ENCODE measurements at regions not wholly inside any gene's neighbourhood (a gene's known extent, or its start where the extent isn't known, plus 50 kb on each side); places are given as distances from the start of the nearest gene placed in this dataset.
"Not testable (repeated sequence)": the region's sequence is repeated elsewhere in the genome, so short reads cannot be mapped to it uniquely, and the experiment has no call there.

DNA sequence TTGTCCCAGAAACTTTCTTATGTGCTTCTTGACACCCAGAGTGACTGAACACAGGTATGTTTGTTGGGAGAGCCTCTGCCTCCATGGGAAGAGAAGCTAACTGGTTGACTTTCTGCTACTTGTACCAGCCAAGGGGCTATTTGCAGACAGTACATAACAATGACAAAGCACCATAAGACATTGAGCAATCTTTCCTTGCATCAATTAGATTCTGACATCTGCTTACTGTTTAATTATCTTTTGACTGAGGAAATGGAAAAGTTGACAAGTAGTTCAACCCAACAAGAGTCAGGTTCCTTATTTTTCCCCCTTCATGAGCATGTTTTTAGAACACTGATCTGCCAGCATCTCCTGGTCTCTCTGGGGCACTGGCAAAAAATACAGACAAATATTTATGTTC is 157.7 kb downstream of the RPLP1 start:
- H3K4me3 Mint-ChIP-seq: no peak overlapping the region
- H3K27me3 Mint-ChIP-seq: no peaks in the 10 kb centered on the region
- ATAC-seq: no peak
- H3K4me1 Mint-ChIP-seq: peaks cover 10% of the 10 kb centered on the region
- no peaks in the 10 kb centered on the region for H3K9me3 Mint-ChIP-seq
- no peak overlapping the region for H3K27ac Mint-ChIP-seq
- no peak for DNase-seq

DNA sequence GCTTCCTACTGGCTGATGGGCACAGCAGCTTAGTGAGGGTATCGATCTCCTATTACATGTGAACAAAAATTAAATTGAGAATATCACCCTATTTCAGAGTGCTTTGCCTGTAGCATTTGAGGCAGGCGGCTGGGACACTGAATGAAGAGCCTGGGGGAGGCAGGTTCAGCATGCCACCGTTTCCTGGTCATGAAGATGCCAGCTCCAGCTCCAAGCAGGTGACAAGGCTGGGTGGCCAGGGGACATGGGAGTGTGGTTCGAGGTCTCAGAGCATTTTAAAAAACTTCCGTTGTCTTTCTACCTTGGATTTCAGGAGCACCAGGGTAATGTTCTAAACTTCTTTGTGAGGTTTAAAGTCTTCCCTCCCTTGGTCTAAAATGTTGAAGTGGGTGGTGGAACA is 158.2 kb downstream of the RPLP1 start:
- Mint-ChIP-seq H3K27ac (no peak overlapping the region), H3K27me3 (no peaks in the 10 kb centered on the region), H3K9me3 (no peaks in the 10 kb centered on the region), H3K4me1 (peaks cover 7% of the 10 kb centered on the region), H3K4me3 (no peak overlapping the region)
- ATAC-seq (no peak), DNase-seq (no peak)

DNA sequence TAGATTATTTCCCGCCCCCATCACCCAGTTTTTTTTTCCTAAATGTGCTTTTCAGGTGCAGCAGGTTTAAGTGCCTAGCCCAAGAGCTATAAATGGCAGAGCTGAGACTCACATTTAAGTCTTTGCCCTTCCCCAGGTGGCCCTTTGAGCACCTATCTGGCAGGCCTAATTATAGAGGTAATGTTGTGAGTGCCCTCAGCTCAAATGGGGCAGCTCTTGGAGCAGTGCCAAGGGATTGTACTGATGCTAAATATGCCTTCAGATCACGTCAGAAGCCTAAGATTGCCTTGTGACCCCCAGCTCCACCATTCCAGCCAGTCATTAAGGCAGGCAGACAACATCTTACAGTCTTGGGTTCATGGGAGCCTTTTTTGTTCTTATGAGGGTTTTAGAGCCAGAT is 159.5 kb downstream of the RPLP1 start:
- H3K27ac Mint-ChIP-seq: no peak overlapping the region
- DNase-seq (no peak), ATAC-seq (no peak)
- H3K4me1 Mint-ChIP-seq: no peaks in the 10 kb centered on the region
- H3K4me3 Mint-ChIP-seq: no peak overlapping the region
- no peaks in the 10 kb centered on the region for H3K9me3 Mint-ChIP-seq
- no peaks in the 10 kb centered on the region for H3K27me3 Mint-ChIP-seq

DNA sequence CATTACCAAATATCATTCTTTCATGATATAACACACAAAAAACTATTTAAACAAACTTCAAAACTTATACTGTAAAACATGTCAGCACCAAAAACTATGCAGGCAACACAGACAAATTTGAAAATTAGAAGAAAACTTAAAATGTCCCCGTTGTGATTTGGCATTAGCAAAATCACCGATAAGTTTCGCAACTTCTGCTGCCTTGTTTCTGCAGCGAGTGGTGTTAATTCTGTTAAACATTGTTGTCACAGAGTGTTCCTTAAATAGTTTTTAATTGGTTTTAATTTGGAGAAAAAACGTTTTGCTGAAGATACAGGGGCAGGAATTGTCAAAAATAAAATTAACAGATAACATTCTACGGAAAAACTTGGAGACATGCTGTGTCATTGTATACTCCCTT is 160.6 kb downstream of the RPLP1 start:
- Mint-ChIP-seq H3K27me3 (no peaks in the 10 kb centered on the region), H3K27ac (no peak overlapping the region), H3K4me1 (no peaks in the 10 kb centered on the region), H3K4me3 (no peak overlapping the region), H3K9me3 (no peaks in the 10 kb centered on the region)
- DNase-seq (no peak), ATAC-seq (no peak)

DNA sequence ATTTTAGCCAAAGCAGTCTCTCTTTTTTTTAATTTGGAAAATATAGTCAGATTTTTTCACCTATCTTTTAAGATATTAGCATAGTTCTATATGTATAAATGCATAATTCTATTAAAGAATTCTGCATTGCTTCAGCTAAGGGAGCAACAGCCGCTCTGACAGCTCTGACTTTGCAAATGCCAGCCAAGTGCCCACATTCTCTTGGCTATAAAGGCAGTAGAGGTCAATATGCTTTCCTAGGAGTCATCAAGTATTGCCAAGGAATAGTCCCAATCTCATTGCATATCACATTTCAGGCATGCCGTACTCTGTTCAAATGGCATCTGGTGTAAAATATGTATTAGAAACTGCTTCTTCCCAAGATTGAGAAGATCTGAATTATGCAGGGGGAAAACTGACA is 161.4 kb downstream of the RPLP1 start:
- no peak for DNase-seq
- peaks cover 2% of the 10 kb centered on the region for H3K27me3 Mint-ChIP-seq
- no peaks in the 10 kb centered on the region for H3K4me1 Mint-ChIP-seq
- H3K27ac Mint-ChIP-seq: no peak overlapping the region
- ATAC-seq: no peak
- no peak overlapping the region for H3K4me3 Mint-ChIP-seq
- H3K9me3 Mint-ChIP-seq: no peaks in the 10 kb centered on the region

DNA sequence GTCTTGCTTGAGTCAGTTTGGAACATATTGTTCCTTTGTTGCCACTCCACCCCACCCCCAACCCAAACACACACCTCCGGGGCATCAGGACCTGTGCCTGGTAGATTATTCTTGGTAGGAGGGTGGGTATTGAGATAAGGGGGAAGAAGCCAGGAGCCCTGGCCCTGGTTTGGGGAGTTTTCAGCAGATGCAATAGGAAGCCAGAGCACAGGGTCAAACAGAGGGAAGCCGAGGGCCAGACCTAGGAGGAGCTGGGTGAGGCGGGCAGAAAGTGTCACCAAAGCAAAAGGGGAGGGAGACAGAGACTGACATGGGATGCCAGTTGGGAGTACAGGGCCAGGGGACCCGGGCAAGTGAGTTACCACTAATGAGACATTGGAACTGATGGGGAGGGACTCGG is 163.1 kb downstream of the RPLP1 start:
- no peaks in the 10 kb centered on the region for H3K9me3 Mint-ChIP-seq
- DNase-seq: no peak
- H3K4me1 Mint-ChIP-seq: no peaks in the 10 kb centered on the region
- ATAC-seq: no peak
- peaks cover 9% of the 10 kb centered on the region for H3K27me3 Mint-ChIP-seq
- no peak overlapping the region for H3K27ac Mint-ChIP-seq
- no peak overlapping the region for H3K4me3 Mint-ChIP-seq

DNA sequence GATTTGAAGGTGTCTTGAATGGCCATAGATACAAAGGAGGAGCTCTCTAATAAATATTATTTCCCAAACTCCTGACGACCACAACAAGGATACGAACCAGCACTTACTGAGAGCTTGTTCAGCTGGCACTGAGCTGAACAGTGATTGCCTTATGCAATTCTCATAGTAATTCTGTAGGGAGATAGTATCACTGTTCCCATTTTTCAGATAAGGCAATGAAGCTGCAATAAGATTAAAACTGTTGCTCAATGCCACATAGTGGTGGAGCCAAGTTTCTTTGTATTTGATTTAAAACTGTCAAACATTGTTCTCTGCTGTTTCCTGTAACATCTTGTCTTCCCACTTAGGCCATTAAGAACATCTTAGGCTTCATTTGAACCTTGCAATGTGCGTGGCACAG is 163.9 kb downstream of the RPLP1 start:
- H3K27me3 Mint-ChIP-seq: peaks cover 9% of the 10 kb centered on the region
- H3K9me3 Mint-ChIP-seq: no peaks in the 10 kb centered on the region
- no peaks in the 10 kb centered on the region for H3K4me1 Mint-ChIP-seq
- DNase-seq (no peak), ATAC-seq (no peak)
- no peak overlapping the region for H3K4me3 Mint-ChIP-seq
- H3K27ac Mint-ChIP-seq: no peak overlapping the region

DNA sequence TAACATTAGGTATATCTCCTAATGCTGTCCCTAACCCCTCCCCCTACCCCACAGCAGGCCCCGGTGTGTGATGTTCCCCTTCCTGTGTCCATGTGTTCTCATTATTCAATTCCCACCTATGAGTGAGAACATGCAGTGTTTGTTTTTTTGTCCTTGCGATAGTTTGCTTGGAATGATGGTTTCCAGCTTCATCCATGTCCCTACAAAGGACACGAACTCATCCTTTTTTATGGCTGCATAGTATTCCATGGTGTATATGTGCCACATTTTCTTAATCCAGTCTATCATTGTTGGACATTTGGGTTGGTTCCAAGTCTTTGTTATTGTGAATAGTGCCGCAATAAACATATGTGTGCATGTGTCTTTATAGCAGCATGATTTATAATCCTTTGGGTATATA is 164.5 kb downstream of the RPLP1 start:
- not testable (repeated sequence) for DNase-seq, H3K27ac Mint-ChIP-seq, H3K4me3 Mint-ChIP-seq, ATAC-seq, H3K27me3 Mint-ChIP-seq, H3K9me3 Mint-ChIP-seq, H3K4me1 Mint-ChIP-seq

DNA sequence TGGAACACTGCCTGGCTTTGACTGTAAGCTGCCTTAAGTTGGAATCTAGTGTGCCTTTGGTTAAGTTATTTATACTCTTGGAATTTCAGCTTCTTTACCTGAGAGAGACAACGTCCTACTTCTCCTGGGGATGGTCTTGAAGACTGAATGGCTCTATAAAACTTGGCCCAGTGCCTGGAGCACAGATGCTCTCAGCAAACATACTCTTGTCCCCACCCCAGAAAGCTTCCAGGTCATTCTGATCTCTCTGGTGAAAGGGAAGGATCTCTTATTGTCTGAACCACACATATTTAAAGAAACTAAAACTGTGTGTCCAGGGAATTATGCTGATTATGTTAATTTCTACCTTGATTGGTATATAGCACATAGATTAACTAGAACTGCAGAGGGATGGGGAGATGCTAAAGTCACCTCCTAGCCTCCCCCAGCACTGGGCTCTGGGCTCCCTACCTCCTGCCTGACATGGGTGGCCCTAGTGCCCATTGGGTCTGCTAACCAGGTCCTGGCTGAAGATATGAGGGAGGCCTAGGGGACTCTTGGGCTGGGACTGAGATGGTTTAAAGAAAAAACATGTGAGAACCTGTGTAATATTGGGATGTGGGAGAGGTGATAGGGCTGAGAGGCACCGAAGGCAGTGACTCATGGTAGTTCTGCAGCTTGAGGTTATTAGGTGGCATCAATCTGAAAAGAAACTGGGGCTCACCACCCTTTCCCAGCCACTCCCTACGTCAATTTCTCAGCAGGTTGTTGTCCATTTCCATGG is 171.0 kb downstream of the RPLP1 start:
- Mint-ChIP-seq H3K27me3 (peaks cover 54% of the 10 kb centered on the region), H3K27ac (no peak overlapping the region), H3K4me3 (no peak overlapping the region), H3K9me3 (no peaks in the 10 kb centered on the region), H3K4me1 (peaks cover 15% of the 10 kb centered on the region)
- ATAC-seq (peak; percentile 61), DNase-seq (no peak)

DNA sequence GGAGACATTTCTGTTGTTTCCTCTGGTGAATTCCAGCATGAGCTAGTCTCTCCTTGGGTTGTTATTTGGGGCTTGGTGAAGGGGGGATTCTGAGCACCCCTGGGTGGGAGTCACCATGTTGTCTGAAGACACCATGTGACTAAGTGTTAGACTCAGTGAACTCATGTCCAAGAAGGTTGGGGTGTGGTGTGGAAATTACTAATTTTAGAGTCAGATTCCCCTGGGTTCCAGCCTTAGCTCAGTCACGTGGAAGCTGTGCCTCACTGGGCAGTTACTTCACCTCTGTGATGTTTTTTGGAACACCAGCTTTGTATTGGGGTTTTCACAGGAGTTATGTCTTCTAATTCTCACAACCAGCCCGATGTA is 171.5 kb downstream of the RPLP1 start:
- Mint-ChIP-seq H3K27me3 (peaks cover 54% of the 10 kb centered on the region), H3K4me1 (peaks cover 16% of the 10 kb centered on the region), H3K27ac (no peak overlapping the region), H3K9me3 (no peaks in the 10 kb centered on the region), H3K4me3 (no peak overlapping the region)
- DNase-seq: no peak
- peak; percentile 31 for ATAC-seq

DNA sequence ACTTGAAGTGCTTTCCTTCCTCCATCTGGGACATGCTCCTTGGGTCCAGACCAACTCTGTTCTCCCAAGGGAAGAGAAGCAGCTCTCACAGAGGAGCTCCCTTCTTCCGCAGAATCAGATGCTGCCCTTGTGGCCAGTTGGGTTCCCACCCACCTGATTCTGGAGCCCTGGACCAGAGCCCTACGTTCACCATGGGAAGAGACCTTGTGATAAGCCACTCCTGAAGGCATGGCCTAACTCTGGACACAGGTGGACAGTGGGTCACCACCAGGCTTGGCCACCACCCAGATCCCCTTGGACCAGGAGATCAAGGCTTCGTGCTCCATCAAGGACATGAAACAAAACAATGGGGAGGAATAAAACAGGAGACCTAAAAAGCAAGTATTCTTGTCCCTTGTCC is 172.2 kb downstream of the RPLP1 start:
- DNase-seq (no peak), ATAC-seq (no peak)
- Mint-ChIP-seq H3K9me3 (no peaks in the 10 kb centered on the region), H3K27ac (no peak overlapping the region), H3K4me3 (no peak overlapping the region), H3K27me3 (peaks cover 48% of the 10 kb centered on the region), H3K4me1 (peaks cover 23% of the 10 kb centered on the region)

DNA sequence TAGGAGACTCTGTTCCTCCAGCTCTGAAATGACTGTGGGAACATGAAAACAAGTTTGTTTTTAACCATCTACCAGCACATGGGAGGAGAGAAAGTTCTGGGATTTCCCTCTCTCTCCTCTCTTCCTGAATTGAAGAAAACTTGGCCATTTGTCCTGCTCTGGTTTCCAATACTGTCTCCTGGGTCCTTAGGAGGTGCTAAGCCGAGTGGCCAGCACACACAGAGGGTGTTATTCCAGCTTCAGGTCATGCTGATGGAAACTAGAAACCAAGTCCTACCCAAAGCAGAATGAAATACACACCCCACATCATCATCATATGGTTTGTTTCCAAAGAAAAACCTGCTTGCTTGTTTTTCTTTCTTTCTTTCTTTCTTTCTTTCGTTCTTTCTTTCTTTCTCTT is 172.7 kb downstream of the RPLP1 start:
- DNase-seq: no peak
- peak overlapping the region in 1 of 2 donors; percentile 34 for H3K27ac Mint-ChIP-seq
- peaks cover 51% of the 10 kb centered on the region for H3K27me3 Mint-ChIP-seq

DNA sequence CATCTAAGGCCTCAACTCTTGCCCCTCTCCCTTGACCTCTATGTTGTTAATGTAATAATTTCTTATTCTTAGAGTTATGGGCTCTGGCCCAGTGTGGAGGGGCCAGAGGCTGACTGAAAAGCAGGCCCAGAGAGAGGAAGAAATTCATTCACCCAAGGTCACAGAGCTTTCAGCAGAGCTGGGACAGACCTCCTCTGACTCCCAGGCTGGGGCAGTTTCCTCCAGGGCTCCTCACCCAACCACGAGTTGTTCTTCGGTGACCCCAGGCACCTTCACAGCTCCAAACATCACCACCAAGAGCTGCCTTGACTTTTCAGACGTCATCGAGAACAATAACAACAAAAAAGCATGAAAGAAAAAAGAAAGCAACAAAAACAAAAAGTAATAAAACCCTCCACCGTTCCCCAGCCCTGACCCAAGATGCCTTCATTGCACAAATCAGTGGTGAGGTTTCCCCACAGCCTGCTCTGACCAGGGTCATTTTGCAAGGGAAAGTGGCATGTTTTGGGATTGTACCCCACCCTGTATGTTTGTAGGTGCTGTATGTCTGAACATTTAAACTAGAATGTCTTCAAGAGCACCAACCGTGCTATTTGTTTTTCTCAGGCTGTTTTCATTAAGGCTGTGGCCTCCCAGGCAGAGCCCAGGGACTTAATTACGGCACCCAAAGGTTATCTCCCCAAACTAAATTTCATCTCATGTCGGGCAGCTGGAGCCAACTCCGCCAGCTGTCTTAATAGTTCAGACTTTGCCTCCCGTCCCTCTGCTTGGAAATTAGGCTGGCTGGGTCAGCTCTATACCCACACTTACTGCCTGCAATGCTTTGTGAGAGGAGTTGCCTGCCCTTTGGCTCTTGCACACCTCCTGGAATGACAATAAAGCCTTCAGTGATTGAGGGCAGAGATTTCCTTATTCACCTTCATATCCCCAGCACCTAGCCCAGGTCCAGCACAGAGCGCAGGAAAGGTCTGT is 173.8 kb downstream of the RPLP1 start:
- H3K9me3 Mint-ChIP-seq: no peaks in the 10 kb centered on the region
- H3K27ac Mint-ChIP-seq: no peak overlapping the region
- DNase-seq (no peak), ATAC-seq (no peak)
- peaks cover 61% of the 10 kb centered on the region for H3K27me3 Mint-ChIP-seq
- peaks cover 34% of the 10 kb centered on the region for H3K4me1 Mint-ChIP-seq
- H3K4me3 Mint-ChIP-seq: no peak overlapping the region

More for the DNA sequence above, 172.7 kb downstream of the RPLP1 start:
- no peak overlapping the region for H3K4me3 Mint-ChIP-seq
- ATAC-seq: no peak
- peaks cover 28% of the 10 kb centered on the region for H3K4me1 Mint-ChIP-seq
- H3K9me3 Mint-ChIP-seq: no peaks in the 10 kb centered on the region

DNA sequence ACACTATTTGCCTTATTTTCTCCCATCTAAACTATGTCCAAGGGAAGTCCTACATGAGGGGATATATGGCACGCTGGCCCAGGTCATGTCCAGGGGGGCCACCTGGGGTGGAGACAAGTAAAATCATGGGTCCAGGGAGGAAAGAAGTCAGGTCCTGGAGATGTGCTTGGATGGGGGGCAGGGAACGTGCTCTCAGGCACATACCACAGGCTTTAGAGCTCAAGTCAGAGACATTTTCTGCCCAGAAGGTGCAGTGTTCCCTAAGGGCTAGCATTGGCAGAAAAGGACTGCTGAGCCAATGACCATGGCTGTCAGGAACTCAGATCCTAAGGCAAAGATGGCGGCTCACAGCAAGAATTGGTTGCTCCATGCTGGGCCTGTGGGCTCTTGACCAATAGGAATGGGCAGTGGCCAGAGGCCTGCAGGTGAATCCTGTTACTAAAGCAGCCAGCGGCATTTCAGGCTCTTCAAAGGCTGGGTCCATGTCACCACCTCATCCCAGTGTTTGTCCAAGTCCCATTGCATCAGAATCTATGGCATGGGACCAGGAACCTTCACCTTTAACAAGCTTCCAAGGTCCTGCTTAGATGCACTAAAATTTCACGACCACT is 175.0 kb downstream of the RPLP1 start:
- DNase-seq (no peak), ATAC-seq (no peak)
- Mint-ChIP-seq H3K27ac (no peak overlapping the region), H3K4me1 (peaks cover 34% of the 10 kb centered on the region), H3K4me3 (no peak overlapping the region), H3K9me3 (no peaks in the 10 kb centered on the region), H3K27me3 (peaks cover 74% of the 10 kb centered on the region)

DNA sequence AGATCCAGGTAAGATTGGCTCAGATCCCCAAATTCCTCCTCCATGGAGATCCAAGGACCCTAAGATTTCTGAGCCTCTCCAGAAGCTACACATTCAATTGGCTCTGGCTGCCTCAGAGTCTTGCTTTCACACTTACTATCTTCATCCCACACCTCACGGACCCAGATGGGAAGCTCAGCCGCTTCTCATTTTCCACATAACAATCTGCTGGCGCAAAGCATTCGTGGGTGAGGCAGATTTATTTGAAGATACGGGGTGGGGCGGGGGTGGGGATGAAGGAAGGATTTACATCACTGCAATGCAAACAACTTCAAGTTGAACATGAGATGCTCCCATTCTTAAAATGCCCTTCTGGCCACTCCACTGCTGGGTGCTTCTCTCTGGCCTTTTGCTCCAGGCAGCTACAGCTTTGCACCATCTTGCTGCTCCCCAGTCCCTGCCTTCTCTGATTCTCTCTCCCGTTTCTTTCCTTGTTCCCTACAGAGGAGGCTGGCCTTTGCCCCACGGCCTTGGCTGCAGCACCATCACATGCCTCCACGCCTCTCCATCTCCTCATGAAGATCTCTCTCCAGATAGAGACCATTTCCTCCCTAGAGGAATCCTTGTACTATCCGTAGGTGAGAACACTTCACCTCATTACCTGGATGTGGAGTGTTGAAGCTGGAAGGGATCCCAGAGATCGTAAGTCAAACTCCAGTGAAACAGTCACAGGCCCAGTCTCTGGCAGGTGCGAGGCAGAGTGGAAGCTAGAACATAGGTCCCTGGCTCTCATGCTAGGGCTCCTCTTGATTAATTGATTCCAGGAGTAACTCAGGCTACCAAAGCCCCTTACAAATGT is 175.9 kb downstream of the RPLP1 start:
- Mint-ChIP-seq H3K4me3 (no peak overlapping the region), H3K9me3 (no peaks in the 10 kb centered on the region), H3K4me1 (peaks cover 40% of the 10 kb centered on the region), H3K27ac (no peak overlapping the region), H3K27me3 (peaks cover 72% of the 10 kb centered on the region)
- DNase-seq (no peak), ATAC-seq (no peak)

Data from stimulated activated naive CD8-positive, alpha-beta T cell treated with anti-CD3 and anti-CD28 coated beads, Interleukin-15, amount 100 ng/mL, for 72 hours (primary cell).